ENCODE measurements at regions not wholly inside any gene's neighbourhood (a gene's known extent, or its start where the extent isn't known, plus 50 kb on each side); places are given as distances from the start of the nearest gene placed in this dataset.
"Not testable (repeated sequence)": the region's sequence is repeated elsewhere in the genome, so short reads cannot be mapped to it uniquely, and the experiment has no call there.

DNA sequence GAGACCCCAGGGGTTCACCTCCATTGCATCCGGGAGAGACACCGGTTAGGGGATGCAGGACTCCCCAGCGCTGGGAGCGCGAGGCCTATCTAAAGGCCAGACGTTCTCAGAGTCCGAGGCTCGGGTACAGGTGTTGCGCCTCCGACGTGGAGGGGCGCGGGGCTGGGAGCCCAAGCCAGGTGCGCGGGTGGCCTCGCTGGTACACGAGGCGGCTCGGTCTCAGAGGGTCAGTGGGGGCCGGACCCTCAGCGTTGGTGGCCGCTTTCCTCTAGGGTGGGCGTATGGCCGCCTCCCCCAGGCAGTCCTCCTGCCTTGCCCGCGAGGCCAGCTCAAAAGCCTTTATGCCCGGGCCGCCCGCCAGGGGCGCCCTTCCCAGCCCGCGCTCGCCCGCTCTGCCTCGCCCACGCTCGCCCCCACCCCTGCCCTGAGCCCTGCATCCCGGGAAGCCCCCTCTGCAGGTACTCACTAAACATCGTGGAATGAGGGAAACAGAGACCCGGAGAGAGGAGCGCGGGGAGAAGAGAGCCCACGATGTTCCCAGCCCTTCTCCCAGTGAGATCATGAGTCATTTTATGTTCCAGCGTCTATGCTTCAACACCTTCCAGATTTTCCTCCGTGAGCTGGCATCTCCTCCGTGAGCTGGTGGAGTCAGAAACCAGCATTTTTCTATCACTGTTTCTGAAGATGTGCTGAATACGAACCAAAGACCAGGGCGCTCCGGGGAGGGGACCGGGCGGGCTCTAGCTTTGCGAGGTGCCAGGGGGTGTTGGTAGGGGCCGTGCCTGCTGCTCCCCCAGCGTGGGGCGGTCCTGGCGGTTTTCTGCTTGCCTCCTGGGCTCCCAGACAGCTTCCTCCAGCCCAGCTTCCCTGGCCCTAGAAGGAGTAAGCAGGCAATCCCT lies 73.8 kb downstream of the DIO3 start:
- no peak for DNase-seq (ENCODE audit: low read depth)

DNA sequence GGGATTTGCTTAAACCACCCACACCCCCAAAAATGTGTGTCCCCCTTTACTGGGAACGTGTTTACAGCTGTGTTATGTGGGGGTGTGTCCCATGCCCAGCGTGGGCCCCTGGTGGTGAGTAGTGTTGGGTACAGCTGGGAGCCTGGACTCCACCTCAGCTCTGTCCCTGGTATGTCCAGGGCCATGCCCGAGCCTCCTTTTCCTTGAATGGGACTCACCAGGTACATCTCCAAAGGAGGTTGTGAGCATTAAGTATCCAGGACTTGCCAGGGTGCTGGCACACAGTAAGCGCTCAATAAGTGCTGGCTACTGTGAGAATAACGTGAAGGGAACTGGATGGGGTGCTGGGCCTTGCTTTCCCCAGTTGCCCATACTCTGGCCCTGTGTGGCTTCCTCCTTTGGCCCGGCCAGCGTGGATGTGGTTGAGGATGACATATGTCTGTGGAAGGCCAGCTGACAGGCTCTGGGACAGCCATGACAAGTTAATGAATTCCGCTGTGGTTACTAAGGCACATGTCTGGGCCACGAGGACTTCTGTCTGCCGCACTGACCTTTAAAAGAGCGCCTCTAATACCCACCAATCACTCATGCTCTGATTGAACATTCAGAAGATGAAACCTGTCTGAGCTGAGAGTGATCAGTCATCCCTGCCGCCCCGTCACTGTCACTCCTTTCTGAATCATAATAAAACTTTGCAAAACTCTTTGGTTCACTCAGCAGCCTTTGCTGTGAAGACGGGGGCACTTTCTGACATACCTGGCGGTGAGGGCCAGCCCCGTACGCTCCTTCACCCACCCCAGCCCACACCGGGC lies 74.7 kb downstream of the DIO3 start:
- no peak for DNase-seq (ENCODE audit: low read depth)

DNA sequence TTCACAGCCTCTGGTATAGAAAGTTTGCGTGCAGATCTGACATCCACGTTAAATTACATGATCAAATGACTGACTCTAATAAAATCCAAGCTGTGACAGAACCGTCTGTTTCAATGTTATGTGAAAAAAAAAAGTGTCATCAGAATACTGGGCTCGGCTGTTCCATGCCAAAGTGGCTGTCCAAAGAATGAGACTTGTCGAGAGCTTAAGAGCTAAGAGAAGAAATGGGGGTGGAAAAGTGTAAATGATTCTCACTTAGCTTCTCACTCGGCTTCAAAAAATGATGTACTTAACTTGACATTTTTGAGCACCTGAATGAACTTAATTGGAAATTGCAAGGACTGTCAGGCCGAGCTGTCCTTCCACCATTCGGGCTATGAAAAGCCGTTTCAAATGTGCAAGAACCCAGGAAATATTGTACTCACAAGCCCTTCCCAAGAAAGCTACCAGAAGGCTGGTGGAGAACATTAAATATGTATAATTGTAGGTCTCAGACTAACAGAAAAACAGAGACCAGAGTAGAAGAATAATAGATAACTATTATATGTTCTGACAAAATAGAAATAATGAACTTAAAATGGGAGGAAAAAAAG lies 78.0 kb downstream of the DIO3 start:
- DNase-seq (ENCODE audit: low read depth): no peak

DNA sequence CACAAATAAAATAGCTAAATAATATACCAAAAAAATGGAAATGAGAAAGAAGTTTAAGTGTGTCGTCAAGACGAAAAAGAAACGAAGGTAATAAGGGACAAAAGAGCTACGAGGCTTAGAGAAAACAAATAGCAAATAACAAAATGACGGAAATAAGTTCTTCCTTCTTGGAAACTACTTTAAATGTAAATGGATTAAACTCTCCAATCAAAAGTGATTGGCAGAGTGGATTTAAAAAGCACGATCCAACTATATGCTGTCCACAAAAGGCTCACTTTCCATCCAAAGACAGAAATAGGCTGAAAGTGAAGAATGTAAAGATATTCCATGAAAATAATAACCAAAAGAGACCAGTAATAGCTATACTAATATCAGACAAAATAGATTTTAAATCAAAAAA lies 82.4 kb downstream of the DIO3 start:
- DNase-seq (ENCODE audit: low read depth): no peak

DNA sequence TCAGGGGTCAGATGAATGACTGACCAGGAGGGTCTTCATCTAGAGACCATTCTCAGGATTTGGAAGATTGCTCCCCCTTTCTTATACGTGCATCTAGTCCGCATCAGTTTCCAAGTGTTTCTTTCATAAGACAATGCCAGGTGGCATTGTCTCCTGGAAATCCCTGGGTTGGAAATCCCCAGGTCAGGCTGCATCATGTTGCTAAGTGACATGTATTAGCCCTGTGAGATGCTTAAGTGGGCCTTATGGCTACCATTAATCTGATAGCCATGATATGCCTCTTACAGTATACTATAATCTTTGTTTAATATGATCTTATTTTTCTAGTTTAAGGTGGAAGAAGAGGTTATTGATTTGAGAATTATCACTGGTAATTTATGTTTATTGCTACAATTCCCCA lies 92.8 kb downstream of the DIO3 start:
- DNase-seq (ENCODE audit: low read depth): no peak

DNA sequence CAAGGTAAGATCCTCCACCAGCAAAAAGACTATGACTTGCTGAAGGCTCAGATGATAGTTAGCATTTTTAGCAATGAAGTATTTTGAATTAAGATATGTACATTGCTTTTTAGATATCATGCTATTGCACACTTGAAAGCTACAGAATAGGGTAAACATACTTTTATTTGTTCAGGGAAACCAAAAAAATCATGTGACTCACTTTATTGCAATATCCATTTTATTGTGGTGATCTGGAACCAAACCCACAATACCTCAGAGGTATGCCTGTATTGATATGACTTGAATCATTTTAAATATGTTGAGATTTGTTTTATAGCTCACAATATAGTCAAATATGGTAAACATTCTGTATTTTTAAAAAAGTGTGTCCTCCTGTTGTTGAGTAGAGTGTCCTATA lies 96.1 kb downstream of the DIO3 start:
- no peak for DNase-seq (ENCODE audit: low read depth)

DNA sequence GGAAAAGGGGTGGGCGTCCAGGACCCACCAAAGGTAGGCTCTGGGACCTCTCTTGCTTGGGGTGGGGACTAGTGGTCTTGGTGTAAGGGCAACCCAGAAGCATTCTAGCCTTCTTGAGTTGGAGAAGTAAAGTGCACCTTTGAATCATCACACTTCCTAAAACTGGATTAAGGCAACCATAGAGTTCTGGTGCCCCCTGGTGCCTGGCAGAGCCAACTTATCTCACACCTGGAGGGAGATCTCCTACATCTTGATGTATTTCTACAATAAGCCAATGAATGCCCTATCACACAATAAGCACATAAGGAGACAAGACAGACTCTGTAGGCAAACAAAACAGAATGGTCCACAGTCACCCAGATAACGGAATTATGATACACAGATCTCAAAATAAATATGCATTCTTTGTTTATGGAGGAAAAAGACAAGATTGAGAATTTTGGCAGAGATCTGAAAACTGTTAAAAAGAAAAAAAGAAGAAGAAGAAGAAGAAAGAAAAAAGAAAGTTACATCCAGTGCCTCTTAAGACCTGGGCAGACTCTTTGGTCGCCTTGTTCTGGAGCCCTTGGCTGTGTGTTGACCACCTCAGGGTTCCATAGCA lies 95.9 kb upstream of the PPP2R5C start:
- peak; percentile 65 for DNase-seq (ENCODE audit: low read depth)

DNA sequence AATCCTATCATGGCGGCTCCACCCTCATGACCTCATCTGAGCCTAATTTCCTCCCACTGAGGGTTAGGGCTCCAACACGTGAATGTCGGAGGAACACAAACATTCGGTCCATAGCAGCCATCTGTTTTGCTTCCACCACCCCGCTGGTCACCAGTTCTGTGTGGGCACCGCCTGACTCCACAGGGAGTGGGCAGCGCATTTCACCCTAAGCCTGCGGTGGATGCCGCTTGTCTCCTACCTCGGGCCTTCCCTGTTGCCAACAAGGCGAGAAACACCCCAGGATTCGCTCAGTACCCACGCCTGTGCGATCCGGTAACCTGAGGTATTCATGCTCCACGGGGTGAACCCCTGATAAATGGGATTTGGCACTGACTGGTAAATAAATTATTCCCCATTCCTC lies 95.2 kb upstream of the PPP2R5C start:
- DNase-seq (ENCODE audit: low read depth): no peak

DNA sequence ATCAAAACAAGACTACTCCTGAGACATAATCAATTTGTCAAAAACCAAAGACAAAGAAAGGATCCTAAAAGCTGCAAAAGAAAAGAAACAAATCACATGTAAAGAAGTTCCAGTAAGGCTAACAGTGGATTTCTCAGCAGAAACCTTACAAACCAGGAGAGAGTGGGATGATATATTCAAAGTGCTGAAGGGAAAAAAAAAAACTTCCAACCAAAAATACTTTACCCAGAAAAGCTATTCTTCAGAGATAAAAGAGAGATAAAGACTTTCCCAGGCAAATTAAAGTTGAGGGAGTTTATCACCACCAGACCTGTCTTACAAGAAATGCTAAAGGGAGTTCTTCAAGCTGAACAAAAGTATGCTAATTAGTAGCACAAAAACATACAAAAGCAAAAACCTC lies 91.9 kb upstream of the PPP2R5C start:
- DNase-seq (ENCODE audit: low read depth): no peak

DNA sequence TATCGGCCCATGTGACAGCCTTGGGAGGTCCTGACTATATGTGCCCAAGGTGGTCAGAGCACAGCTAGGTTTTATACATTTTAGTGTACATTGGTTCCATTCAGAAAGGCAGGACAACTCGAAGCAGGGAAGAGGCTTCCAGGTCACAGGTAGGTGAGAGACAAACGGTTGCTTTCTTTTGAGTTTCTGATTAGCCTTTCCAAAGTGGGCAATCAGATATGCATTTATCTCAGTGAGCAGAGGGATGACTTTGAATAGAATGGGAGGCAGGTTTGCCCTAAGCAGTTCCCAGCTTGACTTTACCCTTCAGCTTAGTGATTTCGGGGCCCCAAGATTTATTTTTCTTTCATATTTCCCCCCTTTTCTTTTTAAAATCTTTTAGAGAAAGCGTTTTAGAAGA lies 87.6 kb upstream of the PPP2R5C start:
- DNase-seq (ENCODE audit: low read depth): no peak

DNA sequence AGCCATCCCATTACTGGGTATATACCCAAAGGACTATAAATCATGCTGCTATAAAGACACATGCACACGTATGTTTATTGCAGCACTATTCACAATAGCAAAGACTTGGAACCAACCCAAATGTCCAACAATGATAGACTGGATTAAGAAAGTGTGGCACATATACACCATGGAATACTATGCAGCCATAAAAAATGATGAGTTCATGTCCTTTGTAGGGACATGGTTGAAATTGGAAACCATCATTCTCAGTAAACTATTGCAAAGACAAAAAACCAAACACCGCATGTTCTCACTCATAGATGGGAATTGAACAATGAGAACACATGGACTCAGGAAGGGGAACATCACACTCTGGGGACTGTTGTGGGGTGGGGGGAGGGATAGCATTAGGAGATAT lies 85.7 kb upstream of the PPP2R5C start:
- not testable (repeated sequence) for DNase-seq (ENCODE audit: low read depth)

DNA sequence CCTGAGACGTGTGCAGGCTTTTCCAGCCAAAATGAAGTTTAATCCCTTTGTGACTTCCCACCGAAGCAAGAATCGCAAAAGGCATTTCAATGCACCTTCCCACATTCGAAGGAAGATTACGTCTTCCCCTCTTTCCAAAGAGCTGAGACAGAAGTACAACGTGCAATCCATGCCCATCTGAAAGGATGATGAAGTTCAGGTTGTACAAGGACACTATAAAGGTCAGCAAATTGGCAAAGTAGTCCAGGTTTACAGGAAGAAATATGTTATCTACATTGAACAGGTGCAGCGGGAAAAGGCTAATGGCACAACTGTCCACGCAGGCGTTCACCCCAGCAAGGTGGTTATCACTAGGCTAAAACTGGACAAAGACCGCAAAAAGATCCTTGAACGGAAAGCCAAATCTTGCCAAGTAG lies 83.6 kb upstream of the PPP2R5C start:
- not testable (repeated sequence) for DNase-seq (ENCODE audit: low read depth)

DNA sequence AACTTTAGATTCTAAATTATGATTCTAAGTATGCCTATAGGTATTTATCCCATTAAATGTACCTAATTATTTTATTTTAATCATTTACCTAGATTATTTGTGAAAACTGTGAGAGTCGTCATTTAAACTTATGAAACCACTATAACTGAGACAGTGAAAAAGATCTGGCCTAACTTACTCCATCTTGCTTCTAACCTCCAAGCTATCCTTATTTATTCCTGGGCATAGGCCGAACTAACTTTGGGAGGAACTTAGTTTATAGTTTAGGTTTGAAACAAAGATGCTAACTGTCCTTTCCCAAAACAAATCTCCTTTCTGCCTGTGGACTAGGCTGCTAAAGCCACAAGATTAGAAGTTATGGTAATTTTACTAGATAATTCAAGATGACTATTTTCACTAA lies 79.7 kb upstream of the PPP2R5C start:
- DNase-seq (ENCODE audit: low read depth): no peak

DNA sequence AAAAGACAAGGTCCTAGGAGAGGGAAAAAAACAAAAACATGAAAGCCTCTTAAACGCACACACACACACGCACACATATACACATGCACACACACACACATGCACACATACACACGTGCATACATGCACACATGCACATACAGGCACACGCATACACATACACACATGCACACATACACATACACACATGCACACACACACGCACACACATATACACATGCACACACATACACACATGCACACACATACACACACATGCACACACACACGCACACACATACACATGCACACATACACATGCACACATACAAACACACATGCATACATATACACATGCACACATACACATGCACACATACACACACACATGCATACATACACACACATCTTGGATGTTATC lies 78.1 kb upstream of the PPP2R5C start:
- DNase-seq (ENCODE audit: low read depth): no peak

DNA sequence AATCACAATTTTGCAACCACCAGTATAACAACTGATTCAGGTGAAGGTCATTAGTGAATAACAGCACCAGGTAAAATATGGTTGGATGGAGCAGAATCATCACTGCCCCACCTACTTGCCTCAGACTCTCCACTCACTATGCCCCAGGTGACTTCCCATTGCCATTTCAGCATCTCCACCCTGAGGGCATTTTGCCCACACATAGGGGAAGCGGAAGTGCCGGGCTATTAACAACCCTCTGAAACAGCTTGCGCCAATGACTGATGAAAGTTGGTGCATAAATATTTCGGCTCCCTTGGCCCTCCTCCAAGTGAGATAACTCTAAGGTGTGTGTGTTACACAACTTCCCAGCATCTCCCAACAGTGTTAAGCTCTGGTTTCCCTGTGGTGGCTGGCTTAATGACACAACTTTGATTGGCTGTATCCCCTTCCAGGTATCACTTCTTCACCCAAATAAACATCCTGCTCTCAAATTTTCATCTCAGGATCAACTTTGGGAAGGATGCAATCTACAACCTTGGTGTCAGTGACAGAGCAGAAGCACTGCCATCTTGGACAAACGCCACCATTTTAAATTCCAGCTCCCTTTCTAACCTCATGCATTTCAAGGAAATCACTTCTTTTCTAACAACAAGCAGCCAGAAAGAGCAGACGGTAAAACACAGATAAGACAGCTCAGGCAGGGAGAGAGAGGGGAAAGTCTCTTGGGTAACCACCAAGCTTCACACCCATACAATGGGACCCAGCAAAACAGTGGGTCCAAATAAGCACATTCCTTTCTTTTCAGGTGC lies 73.6 kb upstream of the PPP2R5C start:
- DNase-seq (ENCODE audit: low read depth): no peak

DNA sequence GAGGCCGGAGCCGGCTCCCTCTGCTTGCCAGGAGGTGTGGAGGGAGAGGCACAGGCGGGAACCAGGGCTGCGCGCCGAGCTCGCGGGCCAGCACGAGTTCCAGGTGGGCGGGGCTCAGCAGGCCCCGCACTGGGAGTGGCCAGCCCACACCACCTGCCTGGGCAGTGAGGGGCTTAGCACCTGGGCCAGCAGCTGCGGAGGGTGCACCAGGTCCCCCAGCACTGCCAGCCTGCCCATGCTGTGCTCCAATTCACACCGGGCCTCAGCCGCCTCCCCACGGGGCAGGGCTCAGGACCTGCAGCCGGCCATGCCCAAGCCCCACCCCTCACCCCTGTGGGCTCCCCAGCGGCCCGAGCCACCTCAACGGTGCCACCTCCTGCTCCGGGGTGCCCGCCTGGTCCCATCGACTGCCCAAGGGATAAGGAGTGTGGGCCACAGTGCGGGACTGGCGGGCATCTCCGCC lies 72.4 kb upstream of the PPP2R5C start:
- no peak for DNase-seq (ENCODE audit: low read depth)

DNA sequence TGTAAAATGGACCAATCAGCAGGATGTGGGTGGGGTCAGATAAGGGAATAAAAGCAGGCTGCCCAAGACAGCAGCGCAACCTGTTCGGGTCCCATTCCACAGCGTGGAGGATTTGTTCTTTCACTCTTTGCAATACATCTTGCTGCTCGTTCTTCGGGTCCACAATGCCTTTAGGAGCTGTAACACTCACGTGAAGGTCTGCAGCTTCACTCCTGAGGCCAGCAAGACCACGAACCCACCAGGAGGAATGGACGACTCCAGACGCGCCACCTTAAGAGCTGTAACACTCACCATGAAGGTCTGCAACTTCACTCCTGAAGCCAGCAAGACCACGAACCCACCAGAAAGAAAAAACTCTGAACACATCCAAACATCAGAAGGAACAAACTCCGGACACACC lies 71.5 kb upstream of the PPP2R5C start:
- not testable (repeated sequence) for DNase-seq (ENCODE audit: low read depth)

DNA sequence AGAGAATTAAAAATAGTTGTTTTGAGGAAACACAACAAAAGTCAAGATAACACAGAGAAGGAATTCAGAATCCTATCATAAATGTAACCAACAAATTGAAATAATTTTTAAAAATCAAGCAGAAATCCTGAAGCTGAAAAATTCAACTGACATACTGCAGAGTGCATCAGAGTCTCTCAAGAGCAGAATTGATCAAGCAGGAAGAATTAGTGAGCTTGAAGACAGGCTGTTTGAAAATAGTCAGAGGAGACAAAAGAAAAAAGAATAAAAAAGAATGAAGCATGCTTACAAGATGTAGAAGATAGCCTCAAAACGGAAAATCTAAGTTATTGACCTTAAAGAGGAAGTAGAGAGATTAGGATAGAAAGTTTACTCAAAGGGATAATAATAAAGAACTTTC lies 65.8 kb upstream of the PPP2R5C start:
- no peak for DNase-seq (ENCODE audit: low read depth)

DNA sequence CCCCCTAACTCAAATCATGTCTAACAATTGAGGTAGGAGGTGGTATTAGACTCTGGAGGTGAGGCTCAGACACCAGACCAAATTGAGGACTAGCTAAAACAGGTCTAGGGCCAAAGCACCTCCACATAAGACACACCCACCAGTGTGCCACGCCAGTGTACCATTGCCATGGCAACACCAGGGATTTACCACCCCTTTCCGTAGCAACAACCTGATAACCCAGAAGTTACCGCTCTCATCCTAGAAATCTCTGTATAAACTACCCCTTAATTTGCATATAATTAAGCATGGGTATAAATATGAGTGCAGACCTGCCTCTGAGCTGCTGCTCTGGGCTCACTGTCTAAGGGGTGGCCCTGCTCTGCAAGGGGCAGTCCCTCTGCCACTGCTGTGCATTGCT lies 57.4 kb upstream of the PPP2R5C start:
- DNase-seq (ENCODE audit: low read depth): no peak

DNA sequence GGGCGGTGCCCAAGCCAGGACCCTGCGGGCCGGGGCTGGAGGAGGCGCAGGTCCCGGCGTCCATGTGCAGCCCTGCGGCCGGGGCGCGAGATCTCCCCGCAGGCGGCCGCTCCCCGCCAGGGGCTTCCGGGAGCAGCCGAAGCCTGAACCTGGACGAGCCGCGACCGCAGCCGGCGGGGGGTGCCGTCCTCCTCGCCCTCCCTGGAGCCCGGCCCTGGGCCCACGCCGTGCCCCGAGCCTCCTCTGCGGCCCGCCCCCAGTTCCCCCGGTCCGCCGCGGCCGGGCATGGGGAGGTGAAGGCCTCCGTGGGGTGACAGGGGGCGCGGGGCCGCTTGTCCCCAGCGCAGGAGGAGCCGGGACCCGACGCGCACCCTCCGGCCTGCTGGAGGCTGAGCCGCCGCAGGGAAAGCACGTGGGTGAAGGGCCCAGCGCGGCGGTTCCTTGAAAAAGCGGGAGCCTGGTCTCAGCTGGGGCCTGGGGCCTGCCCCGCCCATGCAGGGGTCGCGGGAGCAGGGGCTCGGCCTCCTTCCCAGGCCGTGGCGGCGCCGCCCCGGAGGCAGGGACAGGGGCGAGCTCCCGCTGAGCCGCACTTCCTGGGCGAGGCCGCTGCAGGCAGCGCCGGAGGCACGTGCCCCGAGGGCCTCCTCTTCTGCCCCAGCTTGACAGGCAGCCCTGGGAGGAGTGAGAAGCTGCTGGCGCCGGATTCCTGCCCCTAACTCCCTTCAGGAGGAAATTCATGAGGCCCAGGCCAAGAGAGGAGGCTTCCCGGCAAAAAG lies 55.6 kb upstream of the PPP2R5C start:
- DNase-seq (ENCODE audit: low read depth): peak; percentile 29

Measured in Daoy (cell line).